HepG2 (cell line): ENCODE measurements at regions not wholly inside any gene's neighbourhood (a gene's known extent, or its start where the extent isn't known, plus 50 kb on each side); places are given as distances from the start of the nearest gene placed in this dataset.

ENCODE experiments used
- ATAC-seq: fragments of 200-7000 bp; cut with Tn5 transposase; 3 replicates; pipeline ENCODE4 v1.9.1; 2020; ENCODE audit warnings: mild to moderate bottlenecking, moderate library complexity
- BruUV-seq: library from RNA; stranded (reverse); fragments of 400-500 nt; replicated peaks from 2 replicates; lab custom pipeline; 2021; lab: Mats Ljungman, UMichigan
- CTCF ChIA-PET: fragments of 300-600 bp; formaldehyde crosslinking; extraction: SDS; loops from one replicate; lab custom pipeline; 2021; ENCODE audit warnings: low total read pairs, inconsistent platforms, low intra/inter-chr PET ratio; lab: Yijun Ruan, JAX
- POLR2A ChIA-PET: fragments of 350-600 bp; sonication (Branson Sonifier 250); formaldehyde crosslinking; loops from one replicate; lab custom pipeline; 2020; ENCODE audit warnings: antibody characterized with exemption, inconsistent platforms; lab: Yijun Ruan, JAX
- DNase-seq: peaks from one replicate; pipeline ENCODE4 v3.0.0-alpha.2; 2015; ENCODE audit warnings: low spot score
- FAIRE-seq: peaks from 3 replicates; lab custom pipeline; 2011; peaks lifted over from hg19 to GRCh38; lab: Jason Lieb, UNC
- H2AFZ ChIP-seq: one replicate; pipeline ENCODE4 v1.6.1; 2011; ENCODE audit warnings: low read length, inconsistent platforms
- H3K27ac ChIP-seq: fragments of 300-600 bp; 3 replicates; pipeline ENCODE4 v1.8.0; 2011; ENCODE audit warnings: mixed run types, mild to moderate bottlenecking, mixed read lengths, low read length, inconsistent platforms; ENCODE audit not compliant: insufficient read depth; ENCODE audit errors: extremely low read length
- H3K27me3 ChIP-seq, 2 experiments: fragments of 200-600 bp in 1 of 2; 2 replicates in 1 of 2; 3 replicates in 1 of 2; pipeline versions ENCODE4 v1.6.0 to v1.8.0; 2011; ENCODE audit warnings: low read length in 2 of 2, mild to moderate bottlenecking in 2 of 2, moderate library complexity in 2 of 2, inconsistent platforms in 1 of 2; ENCODE audit not compliant: insufficient read depth in 2 of 2, control insufficient read depth in 1 of 2
- H3K36me3 ChIP-seq, 2 experiments: fragments of 200-600 bp in 1 of 2; replicated peaks in 1 of 2; 2 replicates in 1 of 2; 3 replicates in 1 of 2; pipeline versions ENCODE4 v1.5.1 to v1.8.0; 2011; ENCODE audit warnings: low read length in 2 of 2, inconsistent platforms in 1 of 2; ENCODE audit not compliant: insufficient read depth in 2 of 2, control insufficient read depth in 1 of 2
- H3K4me1 ChIP-seq: 2 replicates; pipeline ENCODE4 v1.5.1; 2012; ENCODE audit warnings: low read length, inconsistent platforms; ENCODE audit not compliant: insufficient read depth
- H3K4me2 ChIP-seq: 2 replicates; pipeline ENCODE4 v1.6.0; 2011; ENCODE audit warnings: low read depth, low read length, inconsistent platforms
- H3K4me3 ChIP-seq, 3 experiments: fragments of 200-600 bp in 1 of 3; sonication (generic), shearing (Covaris generic) in 1 of 3; replicated peaks in 1 of 3; 2 replicates each; pipeline ENCODE4 v1.5.1; 2011 to 2016; ENCODE audit warnings: low read length in 3 of 3, inconsistent platforms in 2 of 3, low read depth in 2 of 3, mild to moderate bottlenecking in 2 of 3, control low read depth in 1 of 3, mixed read lengths in 1 of 3; ENCODE audit not compliant: insufficient read depth in 1 of 3
- H3K79me2 ChIP-seq: one replicate; pipeline ENCODE4 v1.6.1; 2011; ENCODE audit warnings: low read length, inconsistent platforms; ENCODE audit not compliant: insufficient read depth
- H3K9ac ChIP-seq: 2 replicates; pipeline ENCODE4 v1.6.0; 2011; ENCODE audit warnings: mild to moderate bottlenecking, low read depth, low read length, inconsistent platforms; ENCODE audit not compliant: insufficient read depth
- H3K9me3 ChIP-seq: 2 replicates; pipeline ENCODE4 v1.5.1; 2012; ENCODE audit warnings: mild to moderate bottlenecking, low read length
- H4K20me1 ChIP-seq: 2 replicates; pipeline ENCODE4 v1.6.0; 2011; ENCODE audit warnings: inconsistent platforms, mild to moderate bottlenecking, low read length, moderate library complexity; ENCODE audit not compliant: insufficient read depth
- GATA4 ChIP-seq: sonication (generic); IDR thresholded peaks from 2 replicates; pipeline ENCODE4 v1.6.1; 2016; ENCODE audit warnings: antibody characterized with exemption, low read depth, borderline replicate concordance
- HMG20A ChIP-seq: IDR thresholded peaks from 2 replicates; pipeline ENCODE4 v1.6.1; 2016; ENCODE audit warnings: borderline replicate concordance
- KDM3A ChIP-seq: IDR thresholded peaks from 2 replicates; pipeline ENCODE4 v1.6.1; 2018; ENCODE audit warnings: low read depth, missing compliant biosample characterization
- MED1 ChIP-seq: sonication (generic); formaldehyde crosslinking; IDR thresholded peaks from 2 replicates; pipeline ENCODE4 v1.4.0; 2020; ENCODE audit warnings: missing genetic modification reagents
- NFE2L1 ChIP-seq: sonication (generic); formaldehyde crosslinking; IDR thresholded peaks from 2 replicates; pipeline ENCODE4 v1.4.0; 2020; ENCODE audit warnings: missing genetic modification reagents, mild to moderate bottlenecking, borderline replicate concordance
- SAFB2 ChIP-seq: sonication (generic); formaldehyde crosslinking; IDR thresholded peaks from 2 replicates; pipeline ENCODE4 v1.5.1; 2020; ENCODE audit warnings: missing genetic modification reagents, low read depth, mild to moderate bottlenecking, borderline replicate concordance
- SMARCE1 ChIP-seq: fragments of 450-650 bp; IDR thresholded peaks from 2 replicates; pipeline ENCODE4 v1.6.1; 2017; ENCODE audit warnings: borderline replicate concordance
- SP5 ChIP-seq: IDR thresholded peaks from 2 replicates; pipeline ENCODE4 v1.6.1; 2016; ENCODE audit warnings: low read depth, borderline replicate concordance
- THAP9 ChIP-seq: sonication (generic); formaldehyde crosslinking; IDR thresholded peaks from 2 replicates; pipeline ENCODE4; 2020; ENCODE audit warnings: missing genetic modification reagents, mild to moderate bottlenecking, borderline replicate concordance
- ZBTB21 ChIP-seq: sonication (generic); formaldehyde crosslinking; IDR thresholded peaks from 2 replicates; pipeline ENCODE4 v1.4.0; 2020; ENCODE audit warnings: missing genetic modification reagents
- ZNF136 ChIP-seq: sonication (generic); formaldehyde crosslinking; IDR thresholded peaks from 2 replicates; pipeline ENCODE4 v1.8.1; 2022; ENCODE audit warnings: low read depth, mild to moderate bottlenecking, moderate library complexity, missing genetic modification reagents
- ZNF235 ChIP-seq: sonication (generic); formaldehyde crosslinking; IDR thresholded peaks from 2 replicates; pipeline ENCODE4 v1.8.1; 2023; ENCODE audit warnings: mild to moderate bottlenecking, missing genetic modification reagents, borderline replicate concordance
- ZNF451 ChIP-seq: sonication (generic); formaldehyde crosslinking; IDR thresholded peaks from 2 replicates; pipeline ENCODE4 v1.5.0; 2020; ENCODE audit warnings: mild to moderate bottlenecking, missing genetic modification reagents
- ZNF652 ChIP-seq: IDR thresholded peaks from 2 replicates; pipeline ENCODE4 v1.6.1; 2016; ENCODE audit warnings: low read depth, borderline replicate concordance
- ZSCAN29 ChIP-seq: sonication (generic); formaldehyde crosslinking; conservative IDR thresholded peaks from 2 replicates; pipeline ENCODE4 v1.4.0; 2020; ENCODE audit warnings: mild to moderate bottlenecking, missing genetic modification reagents
- WGBS: methylation state at CpG from one replicate; pipeline ENCODE4 v1.1.6; 2017; ENCODE audit warnings: low lambda C conversion rate; 5-methylcytosine and 5-hydroxymethylcytosine counted together
- in situ Hi-C: cut with HindIII; loops from 2 replicates; pipeline ENCODE4 v1.10.0; 2017; ENCODE audit warnings: low pct_unique_long_range_greater_than_20kb; ENCODE audit not compliant: extremely low pct_ligation_motif_present
- intact Hi-C: fragments of 100-400 bp; cut with micrococcal nuclease; formaldehyde crosslinking; loops from one replicate; pipeline ENCODE4 v1.10.0; 2022; ENCODE audit not compliant: unreplicated experiment
- TF ChIP-seq, protein P1 (sequence below): sonication (generic); formaldehyde crosslinking; IDR thresholded peaks from 2 replicates; pipeline ENCODE4 v1.5.1; 2020; ENCODE audit warnings: missing genetic modification reagents, mild to moderate bottlenecking, borderline replicate concordance

- Histone ChIP-seq H4K20me1 (no peaks in the 10 kb centered on the region), H3K9me3 (peaks cover 89% of the 10 kb centered on the region), H3K27me3 (no peaks in the 10 kb centered on the region), H3K79me2 (no peaks in the 10 kb centered on the region)
- in situ Hi-C loops: no loop called here
- BruUV-seq: no TSS peak
- CTCF ChIA-PET: no interaction called here
- intact Hi-C loops: no loop called here
- FAIRE-seq: no peak
- TF ChIP-seq ZBTB21 (no peak), ZNF451 (CRISPR knock-in tag) (no peak), NFE2L1 (no peak), ZSCAN29 (no peak), GATA4 (no peak), MED1 (CRISPR knock-in tag) (no peak), SMARCE1 (no peak)
- TF ChIP-seq, all 625 proteins: peak for 0
- POLR2A ChIA-PET: no interaction called here
- Histone ChIP-seq H3K36me3 (no peaks in the 10 kb centered on the region), H3K27ac (no peak overlapping the region), H3K4me1 (no peaks in the 10 kb centered on the region), H2AFZ (no peak overlapping the region), H3K9ac (no peak overlapping the region), H3K4me2 (no peak overlapping the region), H3K4me3 (no peak overlapping the region)
- WGBS: 2% methylated on average over 3 of the region's 3 CpGs
- DNase-seq (no peak), ATAC-seq (no peak)
These were observed 295.4 kb upstream of the PBX1 start for GRCh38 chr1:164263540-164263939.

DNA sequence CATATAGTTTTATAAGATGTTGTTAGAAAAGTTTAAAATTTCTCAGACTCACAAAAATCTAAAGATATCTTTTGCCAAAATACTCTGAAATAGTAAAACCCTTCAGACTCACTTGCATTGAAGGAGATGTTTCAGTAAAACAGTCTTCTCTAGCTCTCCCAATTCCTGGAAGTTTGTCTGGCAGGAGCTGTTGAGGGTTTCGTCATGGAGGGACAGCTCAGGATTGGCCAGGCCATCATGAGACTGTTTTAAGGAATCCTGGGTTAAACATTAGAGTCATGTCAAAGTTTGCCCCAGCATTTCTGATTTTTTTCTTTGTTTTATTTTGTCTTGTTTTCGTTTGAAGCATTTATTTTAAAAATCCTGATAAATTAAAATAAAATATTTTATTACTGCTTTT lies 293.8 kb upstream of the PBX1 start:
- peaks cover 80% of the 10 kb centered on the region for H3K9me3 ChIP-seq
- ChIA-PET CTCF (no interaction called here), POLR2A (no interaction called here)
- no peaks in the 10 kb centered on the region for H3K36me3 ChIP-seq
- H3K9ac ChIP-seq: no peak overlapping the region
- H3K27me3 ChIP-seq: no peaks in the 10 kb centered on the region
- DNase-seq: no peak
- no peak overlapping the region for H3K4me2 ChIP-seq
- no TSS peak for BruUV-seq
- H4K20me1 ChIP-seq: no peaks in the 10 kb centered on the region
- intact Hi-C loops (no loop called here), in situ Hi-C loops (no loop called here)
- H2AFZ ChIP-seq: no peak overlapping the region
- WGBS: 3% methylated on average over 2 of the region's 2 CpGs
- H3K4me1 ChIP-seq: no peaks in the 10 kb centered on the region
- H3K79me2 ChIP-seq: no peaks in the 10 kb centered on the region
- H3K27ac ChIP-seq: no peak overlapping the region
- FAIRE-seq: no peak
- ATAC-seq: no peak
- H3K4me3 ChIP-seq: no peak overlapping the region
- no peak for TF ChIP-seq ZNF136 (CRISPR knock-in tag)
- TF ChIP-seq, protein P1, sequence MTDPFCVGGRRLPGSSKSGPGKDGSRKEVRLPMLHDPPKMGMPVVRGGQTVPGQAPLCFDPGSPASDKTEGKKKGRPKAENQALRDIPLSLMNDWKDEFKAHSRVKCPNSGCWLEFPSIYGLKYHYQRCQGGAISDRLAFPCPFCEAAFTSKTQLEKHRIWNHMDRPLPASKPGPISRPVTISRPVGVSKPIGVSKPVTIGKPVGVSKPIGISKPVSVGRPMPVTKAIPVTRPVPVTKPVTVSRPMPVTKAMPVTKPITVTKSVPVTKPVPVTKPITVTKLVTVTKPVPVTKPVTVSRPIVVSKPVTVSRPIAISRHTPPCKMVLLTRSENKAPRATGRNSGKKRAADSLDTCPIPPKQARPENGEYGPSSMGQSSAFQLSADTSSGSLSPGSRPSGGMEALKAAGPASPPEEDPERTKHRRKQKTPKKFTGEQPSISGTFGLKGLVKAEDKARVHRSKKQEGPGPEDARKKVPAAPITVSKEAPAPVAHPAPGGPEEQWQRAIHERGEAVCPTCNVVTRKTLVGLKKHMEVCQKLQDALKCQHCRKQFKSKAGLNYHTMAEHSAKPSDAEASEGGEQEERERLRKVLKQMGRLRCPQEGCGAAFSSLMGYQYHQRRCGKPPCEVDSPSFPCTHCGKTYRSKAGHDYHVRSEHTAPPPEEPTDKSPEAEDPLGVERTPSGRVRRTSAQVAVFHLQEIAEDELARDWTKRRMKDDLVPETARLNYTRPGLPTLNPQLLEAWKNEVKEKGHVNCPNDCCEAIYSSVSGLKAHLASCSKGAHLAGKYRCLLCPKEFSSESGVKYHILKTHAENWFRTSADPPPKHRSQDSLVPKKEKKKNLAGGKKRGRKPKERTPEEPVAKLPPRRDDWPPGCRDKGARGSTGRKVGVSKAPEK: no peak
- TF ChIP-seq KDM3A (CRISPR knock-in tag): no peak
- TF ChIP-seq ZNF235: no peak
- TF ChIP-seq ZNF652 (CRISPR knock-in tag): no peak
- TF ChIP-seq SAFB2: no peak
- TF ChIP-seq HMG20A (CRISPR knock-in tag): no peak
- TF ChIP-seq THAP9: no peak
- TF ChIP-seq SP5: no peak
